GM12891 (cell line): ENCODE measurements at regions not wholly inside any gene's neighbourhood (a gene's known extent, or its start where the extent isn't known, plus 50 kb on each side); places are given as distances from the start of the nearest gene placed in this dataset.
"Not testable (repeated sequence)": the region's sequence is repeated elsewhere in the genome, so short reads cannot be mapped to it uniquely, and the experiment has no call there.

Experiments
- DNase-seq: peaks from one replicate; pipeline ENCODE4 v3.0.0; 2011; ENCODE audit warnings: low spot score; ENCODE audit not compliant: insufficient read length
- FAIRE-seq: peaks from 2 replicates; lab custom pipeline; 2011; peaks lifted over from hg19 to GRCh38; lab: Jason Lieb, UNC
- POLR2A ChIP-seq: IDR thresholded peaks from 2 replicates; pipeline ENCODE4 v1.6.1; 2011; ENCODE audit warnings: low read depth, low read length, control low read depth

- not testable (repeated sequence) for FAIRE-seq
- TF ChIP-seq POLR2A, result 0 out of 2 replicates have a peak, but pooled peaks have one; percentile 3
- DNase-seq, result peak; percentile 40
Measured at GRCh38 chr10:38402442-38403346, 308.6 kb downstream of the ZNF37A start.

- FAIRE-seq, DNase-seq: not testable (repeated sequence)
Measured at GRCh38 chr10:38403347-38404117, 309.4 kb downstream of the ZNF37A start.

- not testable (repeated sequence) for FAIRE-seq
Measured at GRCh38 chr10:38423634-38424033, 329.5 kb downstream of the ZNF37A start.

DNA sequence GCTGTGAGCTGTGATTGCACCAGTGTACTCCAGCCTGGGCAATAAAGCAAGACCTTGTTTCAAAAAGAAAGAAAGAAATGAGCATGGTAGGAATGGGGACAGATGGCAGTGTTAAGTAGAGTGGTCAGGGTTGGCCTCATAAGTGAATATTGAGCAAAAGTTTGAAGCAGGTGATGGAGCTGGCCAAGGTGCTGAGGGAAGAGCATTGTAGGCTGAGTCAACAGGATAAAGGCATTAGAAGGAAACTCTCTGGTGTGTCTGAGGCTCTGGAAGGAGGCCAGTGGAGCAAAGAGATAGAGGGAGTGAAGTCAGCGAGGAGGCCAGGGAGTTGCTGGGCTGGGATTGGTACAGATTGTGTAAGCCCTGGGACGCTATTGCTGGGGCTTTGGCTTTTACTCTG is 336.1 kb downstream of the ZNF37A start:
- FAIRE-seq, DNase-seq: not testable (repeated sequence)

More at GRCh38 chr10:38423634-38424033, 329.5 kb downstream of the ZNF37A start:
- DNase-seq, result not testable (repeated sequence)

GRCh38 chr10:38437359-38437758 is 343.2 kb downstream of the ZNF37A start:
- not testable (repeated sequence) for FAIRE-seq

GRCh38 chr10:38448614-38449355 is 354.6 kb downstream of the ZNF37A start:
- DNase-seq, FAIRE-seq: not testable (repeated sequence)

More at GRCh38 chr10:38437359-38437758, 343.2 kb downstream of the ZNF37A start:
- DNase-seq, result not testable (repeated sequence)

GRCh38 chr10:38449618-38450017 is 355.5 kb downstream of the ZNF37A start:
- FAIRE-seq, DNase-seq: not testable (repeated sequence)

DNA sequence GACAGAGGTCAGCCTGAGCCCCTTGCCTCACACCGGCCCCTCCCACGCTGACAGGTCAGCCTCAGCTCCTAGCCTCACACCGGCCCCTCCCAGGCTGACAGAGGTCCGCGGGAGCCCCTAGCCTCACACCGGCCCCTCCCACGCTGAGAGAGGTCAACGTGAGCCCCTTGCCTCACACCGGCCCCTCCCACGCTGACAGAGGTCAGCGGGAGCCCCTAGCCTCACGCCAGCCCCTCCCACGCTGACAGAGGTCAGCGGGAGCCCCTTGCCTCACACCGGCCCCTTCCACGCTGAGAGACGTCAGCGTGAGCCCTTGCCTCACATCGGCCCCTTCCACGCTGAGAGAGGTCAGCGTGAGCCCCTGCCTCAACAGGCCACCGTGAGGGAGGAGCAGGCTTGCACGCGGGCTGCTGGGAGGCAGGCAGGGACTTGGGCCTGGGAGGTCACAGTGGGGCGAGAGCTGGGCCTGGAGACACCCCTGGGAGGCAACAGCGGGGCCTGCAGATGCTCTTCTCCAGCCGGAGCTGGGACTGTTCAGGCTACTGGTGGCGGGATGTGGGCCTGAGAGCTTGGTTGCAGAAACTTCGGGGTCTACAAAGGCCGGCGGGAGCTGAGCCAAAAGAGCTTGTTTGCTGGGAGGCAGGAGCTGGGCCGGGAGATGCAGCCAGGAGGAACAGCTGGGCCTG is 356.4 kb downstream of the ZNF37A start:
- not testable (repeated sequence) for FAIRE-seq, DNase-seq

DNA sequence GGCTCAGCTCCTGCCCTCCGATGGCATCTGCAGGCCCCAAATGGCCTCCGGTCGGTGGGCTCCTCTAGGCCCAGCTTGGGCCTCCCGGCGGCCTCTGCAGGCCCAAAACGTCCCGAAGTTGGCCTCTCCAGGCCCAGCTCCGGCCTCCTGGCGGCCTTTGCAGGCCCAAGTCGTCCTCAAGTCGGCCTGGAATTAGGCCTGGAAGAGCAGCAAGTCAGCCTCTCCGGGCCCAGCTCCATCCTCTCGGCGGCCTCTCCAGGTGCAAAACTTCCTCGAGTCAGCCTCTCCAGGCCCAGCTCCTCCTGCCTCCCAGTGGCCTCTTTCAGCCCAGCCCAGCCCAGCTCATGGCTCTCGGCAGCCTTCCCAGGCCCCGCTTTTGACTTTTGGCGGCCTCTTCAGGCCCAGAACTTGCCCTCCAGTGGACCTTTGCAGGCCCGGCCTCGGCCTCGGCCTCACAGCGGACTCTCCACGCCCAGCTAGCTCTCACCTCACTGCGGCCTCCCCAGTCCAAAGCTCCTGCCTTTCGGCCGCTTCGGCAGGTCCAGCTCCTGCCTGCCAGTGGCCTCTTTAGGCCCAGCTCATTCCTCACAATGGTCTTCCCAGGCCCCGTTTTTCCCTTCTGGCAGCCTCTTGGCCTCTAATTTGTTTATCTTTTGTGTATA is 357.3 kb downstream of the ZNF37A start:
- DNase-seq, FAIRE-seq: not testable (repeated sequence)
